ENCODE measurements at regions not wholly inside any gene's neighbourhood (a gene's known extent, or its start where the extent isn't known, plus 50 kb on each side); places are given as distances from the start of the nearest gene placed in this dataset.

DNA sequence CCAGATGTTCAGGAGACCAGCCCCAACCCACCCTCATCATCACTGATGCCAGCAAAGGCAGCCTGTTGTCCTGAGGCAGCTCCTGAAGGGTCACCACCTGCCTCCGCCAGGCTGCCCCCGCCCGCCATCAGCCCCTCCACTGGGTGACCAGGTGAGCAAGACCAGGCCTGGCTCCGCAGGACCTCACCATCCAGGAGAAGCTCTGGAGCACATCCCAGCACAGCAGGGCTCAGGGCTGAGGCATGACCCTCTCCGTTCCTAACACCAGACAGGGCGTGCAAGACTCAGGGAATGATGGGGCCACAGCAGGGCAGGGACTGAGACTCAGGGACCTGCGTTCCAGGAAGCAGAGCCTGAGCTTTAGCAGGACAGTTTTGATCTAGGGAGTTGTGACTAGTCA is 218.8 kb upstream of the RAB6C start:
- TF ChIP-seq EZH2 (IDR thresholded peaks at IDR 0.05) = no peak
- TF ChIP-seq, protein P1, sequence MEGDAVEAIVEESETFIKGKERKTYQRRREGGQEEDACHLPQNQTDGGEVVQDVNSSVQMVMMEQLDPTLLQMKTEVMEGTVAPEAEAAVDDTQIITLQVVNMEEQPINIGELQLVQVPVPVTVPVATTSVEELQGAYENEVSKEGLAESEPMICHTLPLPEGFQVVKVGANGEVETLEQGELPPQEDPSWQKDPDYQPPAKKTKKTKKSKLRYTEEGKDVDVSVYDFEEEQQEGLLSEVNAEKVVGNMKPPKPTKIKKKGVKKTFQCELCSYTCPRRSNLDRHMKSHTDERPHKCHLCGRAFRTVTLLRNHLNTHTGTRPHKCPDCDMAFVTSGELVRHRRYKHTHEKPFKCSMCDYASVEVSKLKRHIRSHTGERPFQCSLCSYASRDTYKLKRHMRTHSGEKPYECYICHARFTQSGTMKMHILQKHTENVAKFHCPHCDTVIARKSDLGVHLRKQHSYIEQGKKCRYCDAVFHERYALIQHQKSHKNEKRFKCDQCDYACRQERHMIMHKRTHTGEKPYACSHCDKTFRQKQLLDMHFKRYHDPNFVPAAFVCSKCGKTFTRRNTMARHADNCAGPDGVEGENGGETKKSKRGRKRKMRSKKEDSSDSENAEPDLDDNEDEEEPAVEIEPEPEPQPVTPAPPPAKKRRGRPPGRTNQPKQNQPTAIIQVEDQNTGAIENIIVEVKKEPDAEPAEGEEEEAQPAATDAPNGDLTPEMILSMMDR (IDR thresholded peaks at IDR 0.05) = no peak

Data from neural progenitor cell (in vitro differentiated cells).